ENCODE measurements at regions not wholly inside any gene's neighbourhood (a gene's known extent, or its start where the extent isn't known, plus 50 kb on each side); places are given as distances from the start of the nearest gene placed in this dataset.

GRCh38 chr12:84502907-84503787 lies 409.5 kb downstream of the SLC6A15 start:
- TF ChIP-seq CTCF (IDR thresholded peaks at IDR 0.05; ENCODE audit: low read depth, low read length, missing input control) (peak; percentile 38), REST (IDR thresholded peaks at IDR 0.05) (no peak), JUND (IDR thresholded peaks at IDR 0.05) (no peak), ATF3 (IDR thresholded peaks at IDR 0.05) (no peak), YY1 (IDR thresholded peaks at IDR 0.05) (no peak), RAD21 (IDR thresholded peaks at IDR 0.05) (peak; percentile 70 to 74), MAX (IDR thresholded peaks at IDR 0.05) (no peak), TAF1 (conservative IDR thresholded peaks at IDR 0.05) (no peak), SP1 (IDR thresholded peaks at IDR 0.05) (no peak), GABPA (IDR thresholded peaks at IDR 0.05 in 1 of 2, conservative IDR thresholded peaks at IDR 0.05 in 1 of 2) (no peak), EGR1 (IDR thresholded peaks at IDR 0.05; ENCODE audit: low read depth in 2 of 2) (no peak), RXRA (IDR thresholded peaks at IDR 0.05) (no peak), NR2F2 (IDR thresholded peaks at IDR 0.05) (no peak), FOXA1 (IDR thresholded peaks at IDR 0.05) (no peak)
